HEK293T (cell line): ENCODE measurements at regions not wholly inside any gene's neighbourhood (a gene's known extent, or its start where the extent isn't known, plus 50 kb on each side); places are given as distances from the start of the nearest gene placed in this dataset.
"Not testable (repeated sequence)": the region's sequence is repeated elsewhere in the genome, so short reads cannot be mapped to it uniquely, and the experiment has no call there.

ENCODE experiments used
- CTCF ChIA-PET: fragments of 350-600 bp; formaldehyde crosslinking; extraction: SDS; loops from one replicate; lab custom pipeline; 2021; ENCODE audit warnings: antibody characterized with exemption, inconsistent platforms; lab: Yijun Ruan, JAX
- POLR2A ChIA-PET: fragments of 350-600 bp; formaldehyde crosslinking; extraction: SDS; loops from one replicate; lab custom pipeline; 2020; ENCODE audit warnings: antibody characterized with exemption, inconsistent platforms; lab: Yijun Ruan, JAX
- DNase-seq: peaks from one replicate; pipeline ENCODE4 v3.0.0; 2012; ENCODE audit warnings: mixed read lengths; ENCODE audit errors: extremely low spot score
- ARNT ChIP-seq: fragments of 450-650 bp; IDR thresholded peaks from 2 replicates; pipeline ENCODE4 v1.6.1; 2017; ENCODE audit warnings: mild to moderate bottlenecking
- BHLHE40 ChIP-seq: fragments of 450-650 bp; IDR thresholded peaks from 2 replicates; pipeline ENCODE4 v1.6.1; 2016; ENCODE audit warnings: mild to moderate bottlenecking, moderate library complexity, borderline replicate concordance
- CTBP1 ChIP-seq: fragments of 450-650 bp; IDR thresholded peaks from 2 replicates; pipeline ENCODE4 v1.6.1; 2016; ENCODE audit warnings: borderline replicate concordance
- ELF4 ChIP-seq: fragments of 450-650 bp; IDR thresholded peaks from 2 replicates; pipeline ENCODE4 v1.6.1; 2017; ENCODE audit warnings: antibody characterized with exemption
- FOXA1 ChIP-seq: fragments of 450-650 bp; IDR thresholded peaks from 2 replicates; pipeline ENCODE4 v1.6.1; 2016; ENCODE audit warnings: mild to moderate bottlenecking
- FOXK2 ChIP-seq: fragments of 450-650 bp; IDR thresholded peaks from 2 replicates; pipeline ENCODE4 v1.6.1; 2016; ENCODE audit warnings: mild to moderate bottlenecking
- FOXM1 ChIP-seq: fragments of 450-650 bp; IDR thresholded peaks from 2 replicates; pipeline ENCODE4 v1.6.1; 2017; ENCODE audit warnings: mild to moderate bottlenecking, borderline replicate concordance
- HDGF ChIP-seq: fragments of 450-650 bp; IDR thresholded peaks from 2 replicates; pipeline ENCODE4 v1.6.1; 2017; ENCODE audit warnings: antibody characterized with exemption, borderline replicate concordance
- L3MBTL2 ChIP-seq: fragments of 450-650 bp; conservative IDR thresholded peaks from 2 replicates; pipeline ENCODE4 v1.6.1; 2016; ENCODE audit warnings: mild to moderate bottlenecking
- LEF1 ChIP-seq: fragments of 450-650 bp; IDR thresholded peaks from 2 replicates; pipeline ENCODE4 v1.6.1; 2017; ENCODE audit warnings: mild to moderate bottlenecking, borderline replicate concordance
- NFRKB ChIP-seq: fragments of 450-650 bp; IDR thresholded peaks from 2 replicates; pipeline ENCODE4 v1.6.1; 2016; ENCODE audit warnings: mild to moderate bottlenecking, moderate library complexity
- PKNOX1 ChIP-seq: fragments of 450-650 bp; IDR thresholded peaks from 2 replicates; pipeline ENCODE4 v1.6.1; 2016
- SP1 ChIP-seq: fragments of 450-650 bp; IDR thresholded peaks from 2 replicates; pipeline ENCODE4 v1.6.1; 2017
- SUZ12 ChIP-seq: fragments of 450-650 bp; IDR thresholded peaks from 2 replicates; pipeline ENCODE4 v1.6.1; 2016; ENCODE audit warnings: mild to moderate bottlenecking
- TARDBP ChIP-seq: fragments of 450-650 bp; IDR thresholded peaks from 2 replicates; pipeline ENCODE4 v1.6.1; 2016
- ZNF384 ChIP-seq: fragments of 450-650 bp; IDR thresholded peaks from 2 replicates; pipeline ENCODE4 v1.6.1; 2016

GRCh38 chr12:114605918-114606317, 78.1 kb downstream of the TBX3 start:
- TF ChIP-seq FOXM1 (no peak), LEF1 (no peak), BHLHE40 (no peak), L3MBTL2 (no peak), FOXA1 (no peak), HDGF (no peak), NFRKB (no peak), PKNOX1 (no peak), FOXK2 (no peak), ELF4 (no peak), CTBP1 (no peak)
- POLR2A ChIA-PET = no interaction called here
- no peak for DNase-seq
- CTCF ChIA-PET = no interaction called here

- no peak for DNase-seq
- CTCF ChIA-PET = no interaction called here
- TF ChIP-seq CTBP1 = no peak
- POLR2A ChIA-PET = no interaction called here
Observed at GRCh38 chr12:114604606-114605005, 79.4 kb downstream of the TBX3 start.

- CTCF ChIA-PET, DNase-seq, POLR2A ChIA-PET: not testable (repeated sequence)
Observed at GRCh38 chr12:114600584-114600983, 83.4 kb downstream of the TBX3 start.

GRCh38 chr12:114598111-114598510, 85.9 kb downstream of the TBX3 start:
- ChIA-PET CTCF (no interaction called here), POLR2A (no interaction called here)
- no peak for TF ChIP-seq ELF4
- no peak for TF ChIP-seq BHLHE40
- no peak for TF ChIP-seq ARNT
- no peak for TF ChIP-seq FOXA1
- DNase-seq = no peak

- ChIA-PET POLR2A (no interaction called here), CTCF (interaction anchor here (0.6 kb wide), 1 partner anchor 480 kb away, joined by 3 read pairs; no protein-coding TSS in a partner anchor)
- DNase-seq = no peak
- no peak for TF ChIP-seq CTBP1
- TF ChIP-seq LEF1 = no peak
- TF ChIP-seq ARNT = no peak
- TF ChIP-seq FOXM1 = no peak
- TF ChIP-seq NFRKB = no peak
- TF ChIP-seq SUZ12 = no peak
- TF ChIP-seq SP1 = no peak
- no peak for TF ChIP-seq TARDBP
- no peak for TF ChIP-seq HDGF
- no peak for TF ChIP-seq FOXA1
- no peak for TF ChIP-seq PKNOX1
- TF ChIP-seq ELF4 = no peak
Observed at GRCh38 chr12:114592946-114593345, 91.0 kb downstream of the TBX3 start.

GRCh38 chr12:114588061-114588460, 95.9 kb downstream of the TBX3 start:
- no peak for TF ChIP-seq FOXM1
- TF ChIP-seq CTBP1 = no peak
- TF ChIP-seq SP1 = no peak
- no peak for TF ChIP-seq HDGF
- no peak for TF ChIP-seq L3MBTL2
- no peak for TF ChIP-seq SUZ12
- TF ChIP-seq NFRKB = no peak
- no peak for TF ChIP-seq ELF4
- no peak for TF ChIP-seq PKNOX1
- TF ChIP-seq FOXA1 = no peak
- no peak for TF ChIP-seq TARDBP
- CTCF ChIA-PET = no interaction called here
- POLR2A ChIA-PET = no interaction called here
- DNase-seq = no peak

- POLR2A ChIA-PET = no interaction called here
- TF ChIP-seq TARDBP (no peak), FOXA1 (no peak), ZNF384 (no peak), L3MBTL2 (no peak), SUZ12 (no peak)
- no peak for DNase-seq
- CTCF ChIA-PET = no interaction called here
Observed at GRCh38 chr12:114580306-114580705, 103.7 kb downstream of the TBX3 start.

GRCh38 chr12:114579389-114579788, 104.6 kb downstream of the TBX3 start:
- ChIA-PET CTCF (interaction anchor here (0.7 kb wide), 1 partner anchor 10 kb away, joined by 4 read pairs; no protein-coding TSS in a partner anchor), POLR2A (no interaction called here)
- no peak for DNase-seq
- TF ChIP-seq CTBP1 (no peak), L3MBTL2 (no peak), NFRKB (no peak), FOXM1 (no peak), SP1 (no peak), BHLHE40 (no peak), SUZ12 (no peak), ZNF384 (no peak), TARDBP (no peak), FOXA1 (no peak), PKNOX1 (no peak), ELF4 (no peak), LEF1 (no peak), FOXK2 (no peak), HDGF (no peak), ARNT (no peak)
